HUES48 (cell line): ENCODE measurements at regions not wholly inside any gene's neighbourhood (a gene's known extent, or its start where the extent isn't known, plus 50 kb on each side); places are given as distances from the start of the nearest gene placed in this dataset.
"Not testable (repeated sequence)": the region's sequence is repeated elsewhere in the genome, so short reads cannot be mapped to it uniquely, and the experiment has no call there.

Experiments
- H3K27ac ChIP-seq: one replicate; pipeline ENCODE4 v1.7.0; 2013; ENCODE audit warnings: low read depth, low read length, inconsistent platforms
- H3K27me3 ChIP-seq: 2 replicates; pipeline ENCODE4 v1.6.1; 2013; ENCODE audit warnings: mild to moderate bottlenecking, low read length; ENCODE audit not compliant: control insufficient read depth, insufficient read depth
- H3K36me3 ChIP-seq: 2 replicates; pipeline ENCODE4 v1.6.1; 2013; ENCODE audit warnings: low read length; ENCODE audit not compliant: control insufficient read depth, insufficient read depth
- H3K4me1 ChIP-seq: 2 replicates; pipeline ENCODE4 v1.6.1; 2013; ENCODE audit warnings: mild to moderate bottlenecking, low read length; ENCODE audit not compliant: control insufficient read depth, insufficient read depth
- H3K4me3 ChIP-seq: 2 replicates; pipeline ENCODE4 v1.5.1; 2013; ENCODE audit warnings: mild to moderate bottlenecking, low read depth, low read length
- H3K9ac ChIP-seq: 2 replicates; pipeline ENCODE4 v1.6.1; 2013; ENCODE audit warnings: mild to moderate bottlenecking, low read depth, low read length, moderate library complexity
- H3K9me3 ChIP-seq: 2 replicates; pipeline ENCODE4 v1.6.1; 2013; ENCODE audit warnings: low read length; ENCODE audit not compliant: control insufficient read depth, insufficient read depth

DNA sequence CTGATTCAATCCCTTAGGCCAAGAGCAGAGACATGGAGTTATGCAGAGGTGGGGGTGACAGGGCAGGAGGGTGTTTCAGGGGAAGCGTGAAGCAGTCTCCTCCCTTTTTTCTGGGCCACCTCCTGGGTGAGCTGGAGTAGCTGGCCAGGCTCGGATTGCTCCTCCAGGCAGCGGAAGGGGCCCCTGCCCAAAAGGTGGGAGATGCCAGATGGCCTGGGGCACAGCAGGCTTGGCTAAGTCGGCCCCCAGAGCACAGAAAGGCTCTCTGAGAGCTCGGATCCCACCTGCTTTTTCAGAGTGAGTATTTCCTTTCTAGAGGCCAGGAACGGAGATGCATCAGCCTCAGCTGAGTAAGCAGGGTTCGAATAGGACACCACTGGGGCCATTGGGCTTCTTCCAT is 196.9 kb downstream of the ANKRD30B start:
- H3K9ac ChIP-seq: no peak overlapping the region
- H3K27me3 ChIP-seq: no peaks in the 10 kb centered on the region
- peaks cover 70% of the 10 kb centered on the region for H3K9me3 ChIP-seq
- no peak overlapping the region for H3K4me3 ChIP-seq
- H3K36me3 ChIP-seq: no peaks in the 10 kb centered on the region
- no peaks in the 10 kb centered on the region for H3K4me1 ChIP-seq
- no peak overlapping the region for H3K27ac ChIP-seq

DNA sequence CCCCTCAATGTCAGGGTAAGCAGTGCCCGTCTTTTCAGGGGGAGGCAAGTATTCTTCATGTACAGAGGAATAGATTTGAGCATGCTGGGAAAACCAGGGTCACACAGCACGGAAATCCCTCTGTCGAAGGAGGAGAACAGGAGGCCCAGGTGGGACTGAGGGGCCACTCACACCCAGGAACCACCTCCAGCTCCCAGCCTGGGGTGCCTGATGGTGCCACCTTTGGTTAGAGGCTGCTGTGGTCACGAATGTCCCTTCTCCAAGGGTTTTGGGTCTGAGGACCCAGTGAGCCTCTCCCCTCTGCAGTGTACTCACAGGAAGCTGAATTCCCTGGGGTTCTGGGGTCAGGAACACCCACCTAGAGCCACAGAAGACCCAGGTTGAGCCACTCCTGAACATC is 197.3 kb downstream of the ANKRD30B start:
- no peak overlapping the region for H3K4me3 ChIP-seq

DNA sequence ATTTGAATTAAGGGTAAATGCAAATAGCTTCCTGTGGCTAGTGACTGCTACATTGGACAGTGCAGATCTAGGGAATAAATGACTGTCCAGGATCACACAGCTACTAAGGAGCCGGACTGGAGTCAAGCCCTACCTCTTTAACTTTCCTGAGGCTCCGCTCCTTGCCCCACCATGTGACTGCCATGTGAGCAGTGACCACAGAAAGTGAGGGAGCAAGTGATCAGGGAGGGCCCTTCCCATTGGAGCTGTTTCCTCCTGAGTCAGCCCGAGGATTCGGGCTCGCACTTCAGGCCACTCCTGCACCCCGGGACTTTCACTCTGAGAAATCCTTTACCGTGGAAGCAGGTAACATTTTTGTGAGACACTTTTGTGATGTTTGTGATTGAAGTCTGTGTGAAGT is 198.0 kb downstream of the ANKRD30B start:
- H3K27ac ChIP-seq: no peak overlapping the region
- H3K9me3 ChIP-seq: peaks cover 70% of the 10 kb centered on the region

More for the DNA sequence above, 197.3 kb downstream of the ANKRD30B start:
- no peaks in the 10 kb centered on the region for H3K27me3 ChIP-seq
- no peak overlapping the region for H3K9ac ChIP-seq
- H3K36me3 ChIP-seq: no peaks in the 10 kb centered on the region
- peaks cover 70% of the 10 kb centered on the region for H3K9me3 ChIP-seq
- H3K27ac ChIP-seq: no peak overlapping the region
- H3K4me1 ChIP-seq: no peaks in the 10 kb centered on the region

DNA sequence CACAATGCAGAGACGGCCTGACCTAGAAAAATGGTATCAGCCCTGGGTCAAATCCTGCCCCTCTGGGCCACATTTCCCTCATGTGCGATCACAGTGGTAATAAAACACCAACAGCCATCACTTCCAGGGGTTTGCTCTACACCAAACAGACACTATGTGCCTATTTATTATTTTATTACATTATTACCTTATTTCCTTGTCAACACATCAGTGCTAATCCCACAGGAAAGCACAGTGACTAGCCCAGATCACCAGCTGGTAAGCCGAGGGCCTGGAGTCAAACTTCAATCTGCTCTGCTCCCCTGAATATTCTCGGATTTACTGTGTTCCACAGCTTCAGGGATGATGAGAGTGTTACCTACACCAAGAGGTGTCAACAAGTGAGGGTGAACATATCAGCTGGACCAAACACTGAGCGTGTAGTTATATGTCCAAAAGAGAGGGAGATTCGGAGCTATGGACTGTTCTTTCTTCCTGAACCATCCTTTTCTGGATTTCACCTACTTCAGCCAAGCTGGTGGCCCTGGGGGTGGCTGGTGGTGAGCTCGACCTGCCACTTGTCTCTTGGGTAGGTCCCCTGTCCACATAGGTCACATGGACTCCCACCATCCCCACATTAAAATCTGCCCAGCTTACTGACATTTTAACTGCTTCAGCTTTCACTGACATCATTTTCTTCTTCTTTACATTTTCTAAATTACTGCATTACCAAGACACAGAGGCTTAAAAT is 198.9 kb downstream of the ANKRD30B start:
- not testable (repeated sequence) for H3K9ac ChIP-seq, H3K36me3 ChIP-seq, H3K27me3 ChIP-seq, H3K4me1 ChIP-seq, H3K27ac ChIP-seq, H3K4me3 ChIP-seq
- H3K9me3 ChIP-seq: peaks cover 73% of the 10 kb centered on the region

More for the DNA sequence above, 198.0 kb downstream of the ANKRD30B start:
- Histone ChIP-seq H3K4me3 (no peak overlapping the region), H3K27me3 (no peaks in the 10 kb centered on the region), H3K36me3 (no peaks in the 10 kb centered on the region), H3K4me1 (no peaks in the 10 kb centered on the region), H3K9ac (no peak overlapping the region)

DNA sequence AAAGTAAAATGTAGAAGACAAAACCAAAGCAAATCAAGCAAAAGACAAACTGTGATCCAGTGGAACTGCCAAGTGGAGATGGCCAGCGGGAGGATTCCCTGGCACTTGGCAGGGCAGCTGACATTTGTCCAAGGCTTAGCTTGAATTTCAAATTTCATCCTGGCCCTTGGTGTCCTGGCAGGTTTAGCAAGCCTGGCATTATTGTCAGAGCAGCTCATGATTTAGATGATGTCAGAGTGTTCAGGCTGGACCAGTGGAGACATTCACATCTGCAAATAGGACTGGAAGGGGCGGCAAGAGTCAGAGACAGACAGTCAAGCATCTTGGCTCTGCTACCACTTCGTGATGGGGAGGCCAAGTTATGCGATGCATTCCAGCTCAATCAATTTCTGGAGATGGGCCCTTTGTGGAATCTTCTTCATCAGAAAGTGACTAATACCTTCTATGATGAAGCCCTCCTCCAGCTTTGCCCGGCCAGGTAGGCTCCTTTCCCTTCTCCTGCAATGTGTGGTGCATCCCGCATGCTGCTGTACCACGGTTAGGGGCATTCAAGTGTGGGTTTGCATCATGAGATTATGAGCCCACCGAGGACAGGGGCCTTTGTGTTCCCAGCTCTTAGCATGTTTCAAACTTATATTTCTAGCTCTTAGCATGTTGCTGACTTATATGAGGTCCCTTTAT is 199.7 kb downstream of the ANKRD30B start:
- H3K36me3 ChIP-seq: no peaks in the 10 kb centered on the region
- H3K4me3 ChIP-seq: no peak overlapping the region
- H3K4me1 ChIP-seq: no peaks in the 10 kb centered on the region
- H3K9ac ChIP-seq: no peak overlapping the region
- H3K27me3 ChIP-seq: no peaks in the 10 kb centered on the region
- peaks cover 67% of the 10 kb centered on the region for H3K9me3 ChIP-seq
- no peak overlapping the region for H3K27ac ChIP-seq

DNA sequence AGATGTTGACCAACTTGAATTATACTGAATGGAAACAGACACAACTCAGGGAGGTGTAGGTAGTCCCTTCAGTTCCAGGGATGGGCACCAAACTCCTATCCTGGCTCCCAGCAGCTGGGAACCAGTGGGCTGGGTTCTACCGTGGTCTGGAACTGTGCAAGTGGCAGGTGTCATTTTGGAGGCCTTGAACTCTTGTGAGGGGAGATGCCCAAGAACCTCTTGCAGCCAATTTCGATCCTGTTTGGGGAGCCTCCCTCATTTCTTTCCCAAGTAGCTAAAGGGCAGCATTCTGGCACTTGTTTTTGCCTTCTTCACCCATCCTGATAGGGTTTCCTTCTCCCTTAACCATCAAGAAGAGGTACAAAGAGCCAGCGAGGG is 200.2 kb downstream of the ANKRD30B start:
- Histone ChIP-seq H3K27ac (no peak overlapping the region), H3K4me3 (no peak overlapping the region), H3K9me3 (peaks cover 70% of the 10 kb centered on the region), H3K4me1 (no peaks in the 10 kb centered on the region), H3K27me3 (no peaks in the 10 kb centered on the region), H3K9ac (no peak overlapping the region), H3K36me3 (no peaks in the 10 kb centered on the region)

DNA sequence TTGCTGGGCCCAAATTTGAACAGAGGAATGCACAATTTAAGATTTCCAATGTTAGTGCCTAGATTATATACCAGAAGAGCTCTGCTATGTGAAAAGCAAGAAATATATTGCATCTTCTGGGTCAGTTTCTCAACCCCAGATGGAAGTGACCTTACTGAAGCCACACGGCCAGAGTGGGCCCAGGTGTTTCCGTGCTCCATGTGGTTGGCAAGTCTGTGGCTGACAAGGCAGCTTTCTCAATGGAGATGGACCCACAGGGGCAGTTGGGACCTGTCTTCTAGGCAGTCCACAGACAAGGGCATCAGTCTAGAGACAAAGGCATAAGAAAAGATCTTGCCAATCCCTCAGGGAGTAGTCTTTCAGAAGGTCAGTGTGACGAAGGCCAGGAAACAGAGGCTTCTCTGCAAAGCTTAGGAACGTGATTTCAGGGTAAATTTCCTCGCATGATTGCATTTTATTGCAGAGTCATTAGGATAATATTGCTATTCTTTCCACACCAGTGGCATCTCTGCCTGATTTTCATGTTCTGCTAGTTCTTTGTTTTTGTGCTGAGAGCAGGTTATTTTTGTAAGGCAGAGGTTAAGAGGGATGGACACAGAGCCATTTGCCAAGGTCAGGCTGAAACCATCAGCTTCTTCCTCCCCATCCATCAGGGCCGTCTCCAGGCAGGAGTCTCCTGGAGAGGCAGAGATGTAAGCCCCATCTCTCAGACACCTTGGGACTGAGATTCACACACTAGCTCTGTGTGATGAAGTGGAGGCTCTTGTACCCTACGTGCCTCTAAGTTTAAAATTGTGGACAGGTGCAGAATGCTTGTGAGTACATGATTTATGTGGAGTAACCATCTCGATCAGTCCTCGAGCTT is 202.1 kb downstream of the ANKRD30B start:
- H3K9me3 ChIP-seq: peaks cover 74% of the 10 kb centered on the region
- H3K27me3 ChIP-seq: no peaks in the 10 kb centered on the region

DNA sequence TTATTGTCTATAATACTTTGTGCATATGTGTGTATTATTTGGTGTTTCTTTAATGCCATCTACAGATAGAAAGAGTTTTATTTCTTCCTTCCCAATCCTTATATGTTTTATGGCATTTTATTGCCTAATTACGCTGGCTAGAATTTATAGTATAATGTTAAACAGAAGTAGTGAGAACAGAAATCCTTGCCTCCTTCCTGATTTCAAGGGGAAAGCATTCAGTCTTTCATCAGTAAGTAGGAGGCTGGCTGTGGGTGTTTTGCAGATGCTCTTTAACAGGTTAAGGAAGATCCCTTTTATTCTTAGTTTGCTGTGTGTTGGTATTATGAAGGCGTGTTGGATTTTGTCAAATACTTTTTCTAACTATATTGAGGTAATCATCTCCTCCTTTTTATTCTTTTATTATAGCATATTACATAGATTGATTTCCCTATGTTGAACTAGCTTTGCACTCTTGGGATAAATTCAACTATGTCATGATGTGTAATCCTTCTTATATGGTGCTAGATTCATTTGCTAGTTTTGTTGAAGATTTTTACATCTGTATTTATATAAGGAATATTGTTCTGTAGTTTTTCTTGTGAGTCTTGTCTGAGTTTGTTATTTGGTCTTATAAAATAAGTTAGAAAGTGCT is 204.6 kb downstream of the ANKRD30B start:
- H3K27me3 ChIP-seq, H3K27ac ChIP-seq, H3K9ac ChIP-seq, H3K4me1 ChIP-seq, H3K4me3 ChIP-seq, H3K36me3 ChIP-seq: not testable (repeated sequence)
- peaks cover 70% of the 10 kb centered on the region for H3K9me3 ChIP-seq

More for the DNA sequence above, 202.1 kb downstream of the ANKRD30B start:
- no peak overlapping the region; the same call in 1 of the 2 replicates for H3K4me3 ChIP-seq
- H3K27ac ChIP-seq: no peak overlapping the region
- H3K36me3 ChIP-seq: no peaks in the 10 kb centered on the region
- H3K4me1 ChIP-seq: no peaks in the 10 kb centered on the region
- no peak overlapping the region for H3K9ac ChIP-seq

DNA sequence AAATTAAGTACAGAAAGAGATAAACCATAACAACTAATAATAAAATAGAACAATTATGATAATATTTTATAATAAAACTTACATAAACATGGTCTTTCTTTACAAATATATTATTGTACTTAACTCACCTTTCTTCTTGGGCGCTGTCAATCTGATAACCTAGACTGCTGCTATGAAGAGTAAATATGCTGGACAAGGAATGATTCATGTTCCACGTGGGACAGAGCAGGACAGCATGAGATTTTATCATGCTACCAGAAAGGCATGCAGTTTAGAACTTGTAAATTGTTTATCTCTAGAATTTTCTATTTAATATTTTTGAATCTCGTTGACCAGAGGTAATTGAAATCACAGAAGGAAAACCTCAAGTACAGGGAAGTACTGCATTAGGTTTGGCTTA is 210.7 kb downstream of the ANKRD30B start:
- Histone ChIP-seq H3K4me1 (no peaks in the 10 kb centered on the region), H3K9me3 (peaks cover 73% of the 10 kb centered on the region), H3K4me3 (no peak overlapping the region; the same call in 1 of the 2 replicates), H3K9ac (no peak overlapping the region), H3K27ac (no peak overlapping the region), H3K36me3 (no peaks in the 10 kb centered on the region), H3K27me3 (no peaks in the 10 kb centered on the region)

DNA sequence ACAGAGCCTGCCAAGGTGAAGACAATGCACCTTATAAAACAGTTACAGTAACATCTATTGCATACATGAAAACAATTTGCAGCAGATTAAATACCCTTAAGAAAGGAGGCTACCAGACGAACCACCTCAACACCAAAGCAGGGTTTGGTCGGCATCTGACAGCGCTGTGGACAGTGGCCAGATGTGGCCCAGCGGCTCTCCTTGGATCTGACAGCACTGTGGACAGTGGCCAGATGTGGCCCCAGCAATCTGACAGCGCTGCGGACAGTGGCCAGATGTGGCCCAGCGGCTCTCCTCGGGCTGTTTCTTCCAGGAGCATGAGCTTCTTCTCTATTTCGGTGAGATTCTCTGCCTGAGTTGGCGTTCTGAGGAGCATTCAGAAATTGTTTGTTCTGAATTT is 211.6 kb downstream of the ANKRD30B start:
- Histone ChIP-seq H3K27ac (no peak overlapping the region), H3K4me3 (no peak overlapping the region), H3K27me3 (no peaks in the 10 kb centered on the region), H3K9ac (no peak overlapping the region), H3K9me3 (peaks cover 75% of the 10 kb centered on the region), H3K36me3 (no peaks in the 10 kb centered on the region), H3K4me1 (no peaks in the 10 kb centered on the region)
